ENCODE measurements at regions not wholly inside any gene's neighbourhood (a gene's known extent, or its start where the extent isn't known, plus 50 kb on each side); places are given as distances from the start of the nearest gene placed in this dataset.

DNA sequence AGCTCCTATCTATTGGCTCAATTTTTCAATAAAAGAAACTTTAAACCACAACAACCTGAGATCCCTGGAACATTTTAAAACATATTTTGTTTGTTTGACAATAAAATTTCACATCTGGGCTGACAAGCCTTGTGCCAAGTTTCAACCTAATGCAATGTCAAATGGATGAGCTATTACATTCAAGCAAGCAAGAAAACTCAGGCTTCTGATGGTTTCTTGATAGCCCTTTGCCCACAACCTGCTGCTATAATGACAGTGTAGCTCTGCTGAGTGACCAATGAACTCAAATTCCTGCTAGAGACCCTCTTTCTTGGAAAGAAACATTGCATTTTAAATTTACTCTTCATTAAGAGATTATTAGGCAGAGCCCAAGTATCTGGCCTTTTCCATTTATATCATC, 472.9 kb downstream of the ARHGEF28 start:
- H3K36me3 ChIP-seq (ENCODE audit: control insufficient read depth in 1 of 2, insufficient read depth in 2 of 2, low read length in 2 of 2), result no peaks in the 10 kb centered on the region
- no peak overlapping the region for H3K27ac ChIP-seq (ENCODE audit: low read depth, low read length)
- ChIA-PET RAD21 (ENCODE audit: low non-redundant PET in 1 of 2, low total read pairs in 2 of 2, uncharacterized antibody in 2 of 2, unreplicated experiment in 2 of 2) (no interaction called here), POLR2A (no interaction called here), CTCF (no interaction called here)
- H2AFZ ChIP-seq (ENCODE audit: low read depth, low read length, poor library complexity, severe bottlenecking), result no peak overlapping the region
- H3K9ac ChIP-seq (ENCODE audit: low read length), result no peak overlapping the region
- ATAC-seq, result no peak
- H4K20me1 ChIP-seq (ENCODE audit: insufficient read depth), result no peaks in the 10 kb centered on the region
- BruUV-seq (replicated peaks), result no TSS peak
- H3K4me1 ChIP-seq (ENCODE audit: control insufficient read depth in 1 of 2, insufficient read depth in 2 of 2, low read length in 2 of 2), result no peaks in the 10 kb centered on the region
- no peak overlapping the region for H3K4me2 ChIP-seq (ENCODE audit: low read length)
- no peaks in the 10 kb centered on the region for H3K79me2 ChIP-seq (ENCODE audit: insufficient read depth, low read length)
- no peak overlapping the region for H3K4me3 ChIP-seq (replicated peaks in 1 of 2; ENCODE audit: low read depth in 1 of 2, low read length in 2 of 2)
- intact Hi-C loops (cut with micrococcal nuclease), result no loop called here
- TF ChIP-seq ZBTB33 (IDR thresholded peaks at IDR 0.05; ENCODE audit: extremely low read depth, insufficient replicate concordance, low read length) (no peak), POLR2A (IDR thresholded peaks at IDR 0.05; ENCODE audit: borderline replicate concordance, extremely low read depth, insufficient read depth, insufficient read length) (no peak), RAD21 (IDR thresholded peaks at IDR 0.05; ENCODE audit: low read depth) (no peak), EGR1 (IDR thresholded peaks at IDR 0.05; ENCODE audit: low read depth) (no peak), EZH2 (IDR thresholded peaks at IDR 0.05) (no peak), CBX3 (IDR thresholded peaks at IDR 0.05; ENCODE audit: low read depth) (no peak), FOSL1 (IDR thresholded peaks at IDR 0.05; ENCODE audit: low read depth) (no peak), JUND (IDR thresholded peaks at IDR 0.05) (no peak), POLR2AphosphoS5 (IDR thresholded peaks at IDR 0.05; ENCODE audit: low read depth, low read length) (no peak), SIN3A (IDR thresholded peaks at IDR 0.05; ENCODE audit: low read depth) (no peak), CEBPB (IDR thresholded peaks at IDR 0.05; ENCODE audit: low read depth) (no peak)
- TF ChIP-seq, protein P1, sequence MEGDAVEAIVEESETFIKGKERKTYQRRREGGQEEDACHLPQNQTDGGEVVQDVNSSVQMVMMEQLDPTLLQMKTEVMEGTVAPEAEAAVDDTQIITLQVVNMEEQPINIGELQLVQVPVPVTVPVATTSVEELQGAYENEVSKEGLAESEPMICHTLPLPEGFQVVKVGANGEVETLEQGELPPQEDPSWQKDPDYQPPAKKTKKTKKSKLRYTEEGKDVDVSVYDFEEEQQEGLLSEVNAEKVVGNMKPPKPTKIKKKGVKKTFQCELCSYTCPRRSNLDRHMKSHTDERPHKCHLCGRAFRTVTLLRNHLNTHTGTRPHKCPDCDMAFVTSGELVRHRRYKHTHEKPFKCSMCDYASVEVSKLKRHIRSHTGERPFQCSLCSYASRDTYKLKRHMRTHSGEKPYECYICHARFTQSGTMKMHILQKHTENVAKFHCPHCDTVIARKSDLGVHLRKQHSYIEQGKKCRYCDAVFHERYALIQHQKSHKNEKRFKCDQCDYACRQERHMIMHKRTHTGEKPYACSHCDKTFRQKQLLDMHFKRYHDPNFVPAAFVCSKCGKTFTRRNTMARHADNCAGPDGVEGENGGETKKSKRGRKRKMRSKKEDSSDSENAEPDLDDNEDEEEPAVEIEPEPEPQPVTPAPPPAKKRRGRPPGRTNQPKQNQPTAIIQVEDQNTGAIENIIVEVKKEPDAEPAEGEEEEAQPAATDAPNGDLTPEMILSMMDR (IDR thresholded peaks at IDR 0.05 in 2 of 3, conservative IDR thresholded peaks at IDR 0.05 in 1 of 3; ENCODE audit: borderline replicate concordance in 1 of 3, insufficient read depth in 1 of 3, low read depth in 2 of 3, low read length in 2 of 3), result no peak
- TF ChIP-seq, protein P2, sequence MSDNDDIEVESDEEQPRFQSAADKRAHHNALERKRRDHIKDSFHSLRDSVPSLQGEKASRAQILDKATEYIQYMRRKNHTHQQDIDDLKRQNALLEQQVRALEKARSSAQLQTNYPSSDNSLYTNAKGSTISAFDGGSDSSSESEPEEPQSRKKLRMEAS (IDR thresholded peaks at IDR 0.05), result no peak
- no peaks in the 10 kb centered on the region for H3K27me3 ChIP-seq (ENCODE audit: insufficient read depth, low read length)
- no peaks in the 10 kb centered on the region for H3K9me2 ChIP-seq (ENCODE audit: insufficient read depth)
- DNase-seq (ENCODE audit: low read depth, low spot score), result no peak
- H3K9me3 ChIP-seq (ENCODE audit: control insufficient read depth in 1 of 2, insufficient read depth in 1 of 2, low read depth in 1 of 2, low read length in 2 of 2), result no peaks in the 10 kb centered on the region
